GM18508 (cell line): ENCODE measurements at regions not wholly inside any gene's neighbourhood (a gene's known extent, or its start where the extent isn't known, plus 50 kb on each side); places are given as distances from the start of the nearest gene placed in this dataset.
"Not testable (repeated sequence)": the region's sequence is repeated elsewhere in the genome, so short reads cannot be mapped to it uniquely, and the experiment has no call there.

Source experiments
- ATAC-seq: cut with Tn5 transposase; IDR thresholded peaks from one replicate; pipeline ENCODE4 v1.9.1; 2021; ENCODE audit warnings: moderate number of reproducible peaks; ENCODE audit not compliant: insufficient read depth, unreplicated experiment

DNA sequence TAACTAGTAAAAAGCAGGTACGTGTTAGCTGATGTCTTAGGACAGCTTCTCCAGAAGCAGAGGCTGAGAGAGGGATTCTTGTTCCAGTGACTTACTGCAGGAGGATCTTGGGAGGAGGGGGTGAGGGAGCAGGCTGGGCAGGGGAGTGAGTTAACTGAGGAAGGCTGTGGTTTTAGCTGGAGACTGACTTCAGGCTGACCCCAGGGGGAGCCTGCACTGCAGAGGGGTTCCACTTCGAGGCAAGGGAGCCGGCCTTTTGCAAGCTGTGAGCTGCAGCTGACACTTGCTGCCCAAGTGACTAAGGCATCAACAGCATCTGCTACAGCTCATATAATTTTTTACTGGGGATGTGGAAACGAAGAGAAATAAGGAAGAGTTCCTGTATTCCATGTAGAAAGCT, 50.4 kb upstream of the SOD1 start:
- ATAC-seq: no peak

DNA sequence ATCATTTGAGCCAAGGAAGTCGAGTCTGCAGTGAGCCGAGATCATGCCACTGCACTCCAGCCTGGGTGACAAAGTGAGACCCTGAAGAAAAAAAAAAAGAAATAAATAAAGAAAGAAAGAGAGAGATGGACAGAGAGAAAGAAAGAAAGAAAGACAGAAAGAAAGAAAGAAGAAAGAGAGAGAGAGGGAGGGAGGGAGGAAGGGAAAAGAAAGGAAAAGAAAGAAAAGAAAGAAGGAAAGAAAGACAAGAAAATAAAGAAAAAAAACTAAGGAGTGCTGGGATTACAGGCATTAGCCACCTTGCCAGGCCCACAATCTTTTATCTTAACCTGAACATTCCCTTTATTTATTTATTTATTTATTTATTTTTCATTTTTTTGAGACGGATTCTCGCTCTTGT, 51.7 kb upstream of the SOD1 start:
- no peak for ATAC-seq

- no peak for ATAC-seq
Measured at GRCh38 chr21:31606081-31606874, 53.2 kb upstream of the SOD1 start.

- ATAC-seq: no peak
Measured at GRCh38 chr21:31604591-31605190, 54.8 kb upstream of the SOD1 start.

GRCh38 chr21:31599563-31599962, 59.9 kb upstream of the SOD1 start:
- no peak for ATAC-seq

GRCh38 chr21:31599013-31599412, 60.5 kb upstream of the SOD1 start:
- ATAC-seq: no peak

DNA sequence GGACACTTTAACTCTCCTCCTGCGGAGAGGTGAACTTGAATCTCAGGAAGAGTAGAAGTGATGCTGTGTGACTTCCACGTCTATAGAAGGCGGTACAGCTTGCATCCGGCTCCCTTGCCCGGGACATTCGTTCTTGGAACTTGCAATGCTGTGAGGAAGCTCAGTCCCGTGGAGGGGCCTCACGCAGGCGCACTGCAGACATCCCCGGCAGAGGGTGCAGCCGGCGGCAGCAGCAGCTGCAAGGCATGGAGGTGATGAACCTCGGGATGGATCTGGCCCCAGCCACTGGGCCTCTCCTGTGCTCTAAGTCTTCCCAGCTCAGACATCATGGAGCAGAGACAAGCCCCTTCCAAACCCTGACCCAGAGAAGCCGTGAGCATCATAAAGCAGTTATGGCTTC, 61.8 kb upstream of the SOD1 start:
- ATAC-seq: no peak

- no peak for ATAC-seq
Measured at GRCh38 chr21:31596055-31596454, 63.4 kb upstream of the SOD1 start.

DNA sequence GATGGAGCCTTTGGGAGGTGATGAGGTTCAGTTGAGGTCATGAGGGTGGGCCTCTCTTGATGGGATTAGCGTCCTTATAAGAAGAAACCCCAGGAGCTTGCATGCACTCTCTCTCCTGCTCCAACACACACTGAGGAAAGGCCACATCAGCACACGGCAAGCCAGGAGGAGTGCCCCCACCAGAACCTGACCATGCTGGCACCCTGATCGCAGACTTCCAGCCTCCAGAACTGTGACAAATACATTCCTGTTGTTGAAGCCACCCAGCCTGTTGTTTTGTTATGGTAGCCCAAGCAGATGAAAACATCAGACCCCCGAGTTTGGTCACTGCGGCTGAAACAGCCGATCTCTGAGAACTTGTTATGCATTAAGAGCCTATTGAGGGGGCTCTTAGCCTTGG, 64.8 kb upstream of the SOD1 start:
- no peak for ATAC-seq

DNA sequence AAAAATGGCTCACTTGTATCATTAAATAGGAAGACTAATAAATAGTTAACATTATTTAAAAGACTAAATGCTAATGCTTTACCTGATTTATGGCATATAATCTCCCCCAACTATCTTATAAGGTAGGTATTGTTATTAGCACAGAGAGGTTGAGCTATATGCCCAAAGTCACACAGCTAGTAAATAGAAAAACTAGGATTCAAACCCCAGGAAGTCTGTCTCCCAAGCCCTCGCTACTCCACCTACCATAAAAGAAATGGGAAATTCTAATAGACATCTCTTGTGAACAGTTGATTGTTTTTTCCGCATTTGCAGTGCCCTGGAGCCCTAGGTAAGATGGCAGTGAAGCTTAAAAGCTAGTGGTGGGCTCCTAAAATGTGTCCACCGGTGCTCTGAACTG, 65.2 kb upstream of the SOD1 start:
- ATAC-seq: no peak

DNA sequence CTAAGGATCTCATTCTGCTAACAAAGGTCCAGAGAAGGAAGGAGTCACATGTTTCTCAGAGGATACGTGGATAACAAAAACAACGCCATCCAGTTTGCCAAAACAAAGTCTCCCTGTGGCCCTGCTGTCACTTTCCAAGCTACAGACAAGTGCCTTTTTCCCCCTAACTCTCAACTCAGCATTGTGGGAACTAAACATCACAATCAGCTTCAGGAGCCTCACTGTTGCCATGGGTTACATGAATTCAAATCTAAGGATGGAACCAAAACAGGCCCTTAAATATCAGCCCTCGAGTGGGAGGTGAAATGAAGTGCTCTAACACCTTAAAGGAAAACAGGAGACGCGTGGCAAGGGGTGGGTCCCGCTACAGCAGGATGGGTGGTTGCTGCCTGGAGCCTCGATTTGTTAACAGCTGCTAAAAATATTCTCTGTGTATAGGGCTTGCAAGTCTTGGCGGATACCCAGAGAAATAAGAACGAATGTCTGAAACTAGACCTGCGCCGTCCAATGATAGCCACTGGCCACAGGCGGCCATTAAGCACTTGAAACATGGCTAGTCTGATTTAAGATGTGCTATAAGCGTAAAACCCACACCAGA, 66.4 kb upstream of the SOD1 start:
- ATAC-seq: no peak

DNA sequence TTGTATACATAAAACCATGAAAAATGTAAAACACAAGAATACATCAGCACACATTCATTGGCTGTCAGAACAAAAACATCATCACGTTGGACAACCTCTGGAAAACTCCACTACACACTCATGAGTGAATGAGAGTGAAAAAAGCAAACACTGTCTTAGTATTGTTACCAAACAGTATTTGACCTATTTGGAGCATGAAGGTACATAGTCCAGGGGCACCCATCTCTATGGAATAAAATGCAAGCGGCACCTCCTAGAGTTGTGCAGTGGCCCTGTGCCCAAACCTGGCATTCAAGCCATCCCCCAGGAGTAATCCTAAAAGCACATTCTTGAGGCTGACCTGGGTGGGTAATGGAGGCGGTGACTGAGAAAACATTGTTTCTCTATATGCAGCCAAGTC, 67.0 kb upstream of the SOD1 start:
- ATAC-seq: no peak

DNA sequence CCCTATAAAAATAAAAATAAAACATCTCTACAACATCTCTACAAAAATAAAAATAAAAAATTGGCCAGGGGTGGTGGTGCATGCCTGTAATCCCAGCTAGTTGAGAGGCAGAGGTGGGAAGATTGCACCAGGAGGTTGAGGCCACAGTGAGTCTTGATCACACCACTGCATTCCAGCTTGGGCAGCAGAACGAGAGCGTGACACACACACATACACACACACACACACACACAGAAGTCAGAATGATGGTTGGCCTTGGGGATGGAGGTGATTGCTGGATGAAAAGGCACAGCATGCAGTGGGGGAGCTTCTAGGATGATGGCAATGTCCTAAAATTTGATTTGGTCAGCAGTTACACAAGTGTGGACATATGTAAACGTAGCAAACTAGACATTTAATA, 69.7 kb upstream of the SOD1 start:
- ATAC-seq: no peak

GRCh38 chr21:31586118-31586517, 73.4 kb upstream of the SOD1 start:
- no peak for ATAC-seq

DNA sequence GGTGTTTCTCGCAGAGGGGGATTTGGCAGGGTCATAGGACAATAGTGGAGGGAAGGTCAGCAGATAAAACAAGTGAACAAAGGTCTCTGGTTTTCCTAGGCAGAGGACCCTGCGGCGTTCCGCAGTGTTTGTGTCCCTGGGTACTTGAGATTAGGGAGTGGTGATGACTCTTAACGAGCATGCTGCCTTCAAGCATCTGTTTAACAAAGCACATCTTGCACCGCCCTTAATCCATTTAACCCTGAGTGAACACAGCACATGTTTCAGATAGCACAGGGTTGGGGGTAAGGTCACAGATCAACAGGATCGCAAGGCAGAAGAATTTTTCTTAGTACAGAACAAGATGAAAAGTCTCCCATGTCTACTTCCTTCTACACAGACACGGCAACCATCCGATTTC, 75.6 kb upstream of the SOD1 start:
- not testable (repeated sequence) for ATAC-seq

DNA sequence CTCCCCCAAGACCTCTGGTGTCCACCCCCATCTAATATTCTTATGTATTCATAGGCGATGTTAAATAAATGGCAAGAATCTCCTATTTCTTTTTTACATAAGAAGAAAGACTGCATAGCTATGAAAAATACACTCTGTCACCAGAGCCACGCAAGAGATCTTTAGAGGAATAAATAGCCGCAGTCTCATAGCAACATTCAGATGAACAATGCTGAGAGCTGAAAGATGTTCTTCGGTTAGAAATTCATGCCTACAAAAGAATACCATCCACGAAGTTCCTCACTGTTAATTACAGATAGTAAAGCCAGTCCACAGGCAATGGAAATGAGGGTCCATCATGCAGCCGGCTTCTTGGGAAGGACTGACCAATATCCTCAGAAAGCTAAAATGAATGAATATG, 76.0 kb upstream of the SOD1 start:
- no peak for ATAC-seq

DNA sequence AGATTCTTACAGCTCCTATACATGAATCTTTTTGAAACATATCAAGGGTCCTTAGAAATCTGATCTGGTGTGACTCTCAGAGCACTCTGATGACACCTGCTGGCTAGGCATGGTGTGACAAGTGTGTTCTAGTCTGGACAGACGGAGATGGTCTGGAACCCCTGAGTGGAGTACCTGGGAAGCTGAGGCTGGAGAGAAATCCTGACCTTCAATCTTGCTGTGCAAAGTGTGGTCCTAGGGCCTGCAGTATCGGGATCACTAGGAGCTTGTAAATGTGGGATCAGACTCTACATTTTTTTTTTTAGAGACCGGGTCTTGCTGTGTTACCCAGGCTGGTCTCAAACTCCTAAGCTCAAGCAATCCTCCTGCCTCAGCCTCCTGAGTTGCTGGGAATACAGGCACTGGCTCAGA, 78.6 kb upstream of the SOD1 start:
- no peak for ATAC-seq

DNA sequence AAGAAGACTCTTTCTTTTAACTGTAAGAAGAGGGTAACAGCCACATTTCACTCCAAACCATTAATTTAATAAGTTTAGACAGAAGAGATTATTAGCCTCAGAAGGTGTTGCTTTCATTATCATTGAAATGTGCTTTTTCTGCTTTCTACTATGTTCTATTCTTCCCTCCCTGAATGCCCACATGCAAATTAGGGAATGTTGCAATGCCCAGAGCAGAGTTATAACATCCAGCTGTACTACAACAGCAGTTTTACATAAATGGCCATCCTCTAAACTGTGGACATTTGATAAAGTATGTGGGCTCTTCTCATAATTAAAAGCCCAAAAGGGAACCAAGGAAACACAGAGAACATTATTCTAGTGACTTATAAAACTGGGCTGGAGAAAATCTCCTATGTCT, 82.2 kb upstream of the SOD1 start:
- no peak for ATAC-seq

DNA sequence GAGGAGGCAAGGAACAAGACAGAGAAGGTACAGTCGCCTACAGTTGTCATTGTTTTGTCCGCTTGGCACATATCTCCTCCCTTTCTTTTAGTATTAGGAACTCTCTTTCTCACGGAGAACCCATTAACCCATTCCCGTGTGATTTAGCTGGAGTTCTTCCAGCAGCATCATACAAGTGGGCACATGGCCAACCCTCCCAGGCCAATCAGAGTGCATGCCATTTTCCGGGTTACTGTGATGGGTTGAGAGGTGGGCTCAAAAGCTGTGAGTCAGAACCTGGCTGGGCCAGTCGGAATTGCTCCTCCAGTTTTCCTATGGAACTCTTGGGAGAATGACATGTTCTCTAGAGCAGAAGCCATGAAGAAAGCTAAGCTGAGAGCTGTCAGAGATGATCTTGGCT, 83.1 kb upstream of the SOD1 start:
- ATAC-seq: no peak

GRCh38 chr21:31573217-31573616, 86.3 kb upstream of the SOD1 start:
- no peak for ATAC-seq

GRCh38 chr21:31571879-31572278, 87.6 kb upstream of the SOD1 start:
- no peak for ATAC-seq
